Neuron (in vitro differentiated cells): ENCODE measurements at regions not wholly inside any gene's neighbourhood (a gene's known extent, or its start where the extent isn't known, plus 50 kb on each side); places are given as distances from the start of the nearest gene placed in this dataset.

Experiments used
- H2AFZ ChIP-seq: one replicate; pipeline ENCODE4 v1.6.1; 2013; ENCODE audit warnings: low read depth, mild to moderate bottlenecking, inconsistent platforms, low read length, moderate library complexity
- H3K27me3 ChIP-seq: one replicate; pipeline ENCODE4 v1.6.1; 2013; ENCODE audit warnings: low read length; ENCODE audit not compliant: insufficient read depth
- H3K36me3 ChIP-seq: one replicate; pipeline ENCODE4 v1.6.1; 2013; ENCODE audit warnings: low read length; ENCODE audit not compliant: insufficient read depth
- H3K4me1 ChIP-seq: one replicate; pipeline ENCODE4 v1.6.1; 2013; ENCODE audit warnings: low read length; ENCODE audit not compliant: insufficient read depth
- H3K4me3 ChIP-seq: 2 replicates; pipeline ENCODE4 v1.5.1; 2013; ENCODE audit warnings: mild to moderate bottlenecking, low read length, moderate library complexity
- H3K9me3 ChIP-seq: one replicate; pipeline ENCODE4 v1.6.1; 2013; ENCODE audit warnings: low read length

DNA sequence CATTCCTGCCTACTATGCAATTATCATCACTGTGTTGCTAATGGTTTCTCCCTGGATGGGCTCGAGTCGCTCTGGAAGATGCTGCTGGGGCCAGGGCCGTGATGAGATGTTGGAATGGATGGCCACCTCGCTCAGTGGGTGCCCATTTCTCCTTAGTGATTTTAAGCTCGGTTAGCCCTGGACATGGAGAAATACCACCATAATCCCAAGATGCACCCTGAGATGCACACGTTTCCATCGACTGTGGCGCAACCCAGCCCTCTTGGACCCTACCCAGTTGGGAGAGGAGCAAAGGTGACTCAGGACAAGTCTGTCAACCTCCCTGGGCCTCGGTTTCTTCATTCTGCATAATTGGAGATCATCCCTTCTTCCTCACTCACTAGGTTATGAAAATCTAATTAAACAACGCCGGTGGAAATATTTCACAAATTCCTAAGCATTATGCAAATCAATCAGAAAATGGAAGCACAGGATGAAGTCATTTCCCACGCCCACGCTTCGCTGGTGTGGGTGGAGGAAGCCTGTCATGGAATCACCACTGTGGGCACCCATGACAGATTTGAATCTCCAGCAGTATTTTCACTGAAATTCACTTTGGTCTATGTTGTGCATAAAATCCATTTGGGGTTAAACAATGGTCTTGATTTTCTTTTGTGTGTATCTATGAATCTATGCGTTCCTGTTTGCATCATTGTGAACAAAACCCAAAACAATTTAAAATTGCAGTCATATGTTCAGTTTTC is 195.2 kb downstream of the AXIN2 start:
- peaks cover 2% of the 10 kb centered on the region for H3K9me3 ChIP-seq
- H2AFZ ChIP-seq, result no peak overlapping the region
- no peaks in the 10 kb centered on the region for H3K27me3 ChIP-seq
- no peak overlapping the region for H3K4me3 ChIP-seq
- H3K36me3 ChIP-seq, result no peaks in the 10 kb centered on the region
- peaks cover 14% of the 10 kb centered on the region for H3K4me1 ChIP-seq

GRCh38 chr17:65365169-65365568 is 196.3 kb downstream of the AXIN2 start:
- no peaks in the 10 kb centered on the region for H3K36me3 ChIP-seq
- H3K4me1 ChIP-seq, result peaks cover 14% of the 10 kb centered on the region
- H3K27me3 ChIP-seq, result no peaks in the 10 kb centered on the region
- H3K9me3 ChIP-seq, result peaks cover 2% of the 10 kb centered on the region
- no peak overlapping the region for H2AFZ ChIP-seq
- H3K4me3 ChIP-seq, result peak overlapping the region; percentile 2

DNA sequence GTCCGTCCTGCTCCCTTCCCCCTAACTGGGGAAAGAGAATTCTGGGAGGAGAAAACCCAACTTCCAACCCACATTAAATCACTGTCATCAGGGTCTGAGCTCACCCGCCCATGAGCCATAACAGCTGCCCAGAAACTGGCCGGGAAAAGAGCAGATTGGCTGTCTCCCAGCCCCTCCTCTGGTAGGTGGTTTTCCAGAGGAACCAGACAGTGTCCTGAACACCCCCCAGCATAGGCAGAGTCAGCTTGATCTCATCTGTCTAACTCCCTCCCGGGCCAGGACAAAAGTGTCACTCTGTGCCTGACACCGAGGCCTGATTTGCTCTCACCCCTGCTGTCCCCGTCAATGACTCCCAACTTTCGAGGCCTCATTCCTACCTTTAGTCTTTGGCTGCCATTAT is 197.0 kb downstream of the AXIN2 start:
- H3K27me3 ChIP-seq, result no peaks in the 10 kb centered on the region
- H3K9me3 ChIP-seq, result peaks cover 2% of the 10 kb centered on the region
- no peak overlapping the region for H3K4me3 ChIP-seq
- H2AFZ ChIP-seq, result no peak overlapping the region
- H3K4me1 ChIP-seq, result peaks cover 14% of the 10 kb centered on the region
- no peaks in the 10 kb centered on the region for H3K36me3 ChIP-seq

- H3K9me3 ChIP-seq, result peaks cover 2% of the 10 kb centered on the region
- no peak overlapping the region for H2AFZ ChIP-seq
- peaks cover 11% of the 10 kb centered on the region for H3K4me1 ChIP-seq
- H3K36me3 ChIP-seq, result no peaks in the 10 kb centered on the region
- no peak overlapping the region for H3K4me3 ChIP-seq
- no peaks in the 10 kb centered on the region for H3K27me3 ChIP-seq
Measured at GRCh38 chr17:65362826-65363225, 198.6 kb downstream of the AXIN2 start.

DNA sequence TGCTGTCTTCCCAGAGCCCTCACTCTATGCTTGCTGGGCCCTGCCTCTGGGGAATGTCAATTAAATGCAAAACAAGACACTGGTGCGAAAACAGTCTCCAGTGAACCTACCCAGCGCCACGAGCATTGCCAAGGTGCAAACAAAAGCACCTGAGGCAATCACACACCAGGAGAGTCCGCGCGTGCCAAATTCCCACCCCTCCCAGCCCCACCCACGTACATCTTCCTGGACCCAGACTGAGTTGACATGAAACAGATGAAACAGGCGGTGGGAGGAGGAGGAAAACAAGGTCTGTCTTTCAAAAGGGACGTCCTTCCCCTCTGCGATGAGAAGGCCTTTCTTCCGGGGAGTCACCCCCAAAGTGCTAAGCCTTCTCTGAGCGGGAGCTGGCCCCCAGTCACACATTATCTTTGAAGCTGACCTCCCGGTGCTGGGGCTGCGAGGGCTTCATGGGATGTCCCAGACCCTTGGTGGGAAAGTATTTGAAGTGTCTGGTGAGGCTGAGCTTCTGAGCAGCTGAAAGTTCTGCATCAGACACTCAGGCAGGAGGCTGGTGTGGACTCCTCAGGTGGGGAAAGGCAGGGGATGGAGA is 200.4 kb downstream of the AXIN2 start:
- Histone ChIP-seq H3K4me1 (peaks cover 11% of the 10 kb centered on the region), H3K9me3 (no peaks in the 10 kb centered on the region), H3K36me3 (no peaks in the 10 kb centered on the region), H2AFZ (no peak overlapping the region), H3K27me3 (no peaks in the 10 kb centered on the region), H3K4me3 (no peak overlapping the region)

DNA sequence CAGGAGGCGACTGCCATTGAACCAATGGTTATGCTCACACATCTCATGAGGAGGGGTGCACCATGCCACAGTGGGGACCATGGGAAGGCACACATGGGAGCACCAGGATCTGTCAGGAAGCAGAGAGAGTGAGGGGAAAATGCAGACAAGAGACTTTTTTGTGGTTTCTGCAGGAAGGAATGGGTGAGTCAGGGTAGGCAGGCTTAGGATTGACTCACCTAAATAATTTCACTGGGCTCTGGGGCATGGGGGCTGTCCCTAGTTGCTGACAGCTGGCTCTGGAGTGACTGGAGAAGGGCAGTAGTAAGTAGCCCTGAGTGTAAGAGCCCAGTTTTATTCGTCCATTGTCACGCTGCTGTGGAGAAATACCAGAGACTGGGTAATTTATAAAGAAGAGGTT is 202.4 kb downstream of the AXIN2 start:
- no peak overlapping the region for H3K4me3 ChIP-seq
- no peak overlapping the region for H2AFZ ChIP-seq
- H3K36me3 ChIP-seq, result no peaks in the 10 kb centered on the region
- no peaks in the 10 kb centered on the region for H3K9me3 ChIP-seq
- H3K4me1 ChIP-seq, result no peaks in the 10 kb centered on the region
- no peaks in the 10 kb centered on the region for H3K27me3 ChIP-seq

GRCh38 chr17:65356536-65356935 is 204.9 kb downstream of the AXIN2 start:
- Histone ChIP-seq H3K27me3 (no peaks in the 10 kb centered on the region), H3K9me3 (no peaks in the 10 kb centered on the region), H2AFZ (no peak overlapping the region), H3K36me3 (no peaks in the 10 kb centered on the region), H3K4me1 (no peaks in the 10 kb centered on the region), H3K4me3 (no peak overlapping the region)

DNA sequence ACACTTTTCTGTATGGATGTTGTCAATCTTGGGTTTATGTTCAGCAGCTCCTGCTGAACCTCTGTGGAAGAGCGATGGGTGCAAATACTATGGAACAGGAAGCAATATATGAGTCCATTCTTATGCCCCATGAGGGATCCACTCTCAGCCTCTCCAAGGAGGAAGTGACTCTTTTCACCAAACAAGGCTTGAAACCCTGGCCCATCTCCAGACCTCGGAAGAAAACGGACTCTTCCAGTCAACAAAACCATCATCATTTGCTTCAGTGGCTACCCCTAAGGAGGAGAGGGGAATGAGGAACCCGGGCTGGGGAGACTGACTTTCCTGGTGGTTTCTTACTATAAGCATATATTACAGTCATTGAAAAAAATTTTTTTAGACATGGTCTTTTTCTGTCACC is 206.2 kb downstream of the AXIN2 start:
- no peaks in the 10 kb centered on the region for H3K9me3 ChIP-seq
- no peak overlapping the region for H2AFZ ChIP-seq
- no peaks in the 10 kb centered on the region for H3K36me3 ChIP-seq
- H3K4me3 ChIP-seq, result no peak overlapping the region
- no peaks in the 10 kb centered on the region for H3K27me3 ChIP-seq
- H3K4me1 ChIP-seq, result no peaks in the 10 kb centered on the region

GRCh38 chr17:65349916-65350315 is 211.5 kb downstream of the AXIN2 start:
- peaks cover 7% of the 10 kb centered on the region for H3K4me1 ChIP-seq
- no peaks in the 10 kb centered on the region for H3K36me3 ChIP-seq
- no peak overlapping the region for H3K4me3 ChIP-seq
- no peaks in the 10 kb centered on the region for H3K27me3 ChIP-seq
- H3K9me3 ChIP-seq, result no peaks in the 10 kb centered on the region
- no peak overlapping the region for H2AFZ ChIP-seq

DNA sequence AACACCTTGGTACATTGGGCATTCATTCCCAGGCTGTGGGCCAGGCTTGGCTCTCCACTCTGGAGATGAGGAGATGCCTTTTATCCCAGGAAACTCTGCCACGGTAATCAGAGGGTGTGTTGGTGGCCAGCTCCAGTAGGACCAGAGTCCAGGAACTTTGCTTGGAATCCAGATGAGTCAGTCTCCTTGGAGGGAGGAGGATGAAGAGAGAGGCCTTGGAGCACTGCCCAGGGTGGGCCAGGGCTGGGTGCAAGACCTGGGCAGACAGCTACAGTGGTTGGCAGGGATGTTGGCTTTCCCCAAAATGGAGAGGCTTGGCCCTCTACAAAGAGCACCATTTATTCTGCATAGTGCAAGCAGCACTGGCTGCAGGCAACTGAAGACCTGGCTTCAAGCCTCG is 209.0 kb downstream of the RGS9 start:
- H3K36me3 ChIP-seq, result no peaks in the 10 kb centered on the region
- H3K9me3 ChIP-seq, result no peaks in the 10 kb centered on the region
- no peaks in the 10 kb centered on the region for H3K27me3 ChIP-seq
- no peak overlapping the region for H2AFZ ChIP-seq
- peaks cover 7% of the 10 kb centered on the region for H3K4me1 ChIP-seq
- H3K4me3 ChIP-seq, result no peak overlapping the region

DNA sequence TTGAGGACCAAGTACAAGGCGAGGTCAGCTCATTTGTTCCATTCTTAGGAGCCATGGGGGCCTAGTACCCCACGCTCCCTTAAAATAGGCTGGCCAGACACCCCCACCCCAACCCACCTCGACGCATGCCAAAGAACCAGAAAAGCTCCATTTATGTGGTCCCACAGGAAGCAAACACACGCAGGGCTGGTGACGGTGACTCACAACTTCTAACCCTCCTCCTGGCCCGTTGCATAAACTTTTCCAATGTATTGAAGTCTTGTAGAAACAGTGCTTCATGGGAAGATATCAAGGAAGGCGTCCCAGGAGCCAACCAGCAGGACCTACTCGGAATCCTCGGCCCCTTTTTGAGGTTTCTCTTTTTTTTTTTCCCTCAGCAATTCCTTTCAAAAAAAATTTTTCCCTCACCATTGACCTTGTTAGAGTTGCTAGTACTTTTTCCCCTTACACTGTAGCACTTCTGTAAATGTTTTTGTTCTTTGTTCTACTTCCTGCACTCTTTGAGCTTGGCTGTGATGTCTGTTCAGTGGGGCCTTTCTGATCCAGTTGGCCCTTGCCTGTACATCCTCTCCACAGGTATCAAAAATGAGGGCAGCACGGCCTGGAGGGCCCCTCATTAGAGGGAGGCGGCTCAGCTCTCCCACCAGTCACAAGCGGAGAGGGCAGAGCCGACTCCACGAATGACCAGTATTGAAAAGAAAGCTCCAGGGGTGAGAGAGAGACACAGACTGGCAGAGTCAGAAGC is 208.3 kb downstream of the RGS9 start:
- H3K9me3 ChIP-seq, result no peaks in the 10 kb centered on the region
- H3K4me1 ChIP-seq, result peaks cover 7% of the 10 kb centered on the region
- H3K4me3 ChIP-seq, result no peak overlapping the region

DNA sequence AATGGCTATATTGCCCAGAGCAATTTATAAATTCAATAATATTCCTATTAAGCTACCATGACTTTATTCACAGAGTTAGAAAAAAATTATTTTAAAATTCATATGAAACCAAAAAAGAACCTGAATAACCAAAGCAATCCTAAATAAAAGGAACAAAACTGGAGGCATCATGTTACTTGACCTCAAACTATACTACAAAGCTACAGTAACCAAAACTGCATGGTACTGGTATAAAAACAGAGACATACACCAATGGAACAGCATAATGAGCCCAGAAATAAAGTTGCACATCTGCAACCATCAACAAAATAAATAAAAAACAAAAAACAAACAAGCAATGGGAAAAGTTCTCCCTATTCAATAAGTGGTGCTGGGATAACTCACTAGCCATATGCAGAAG is 203.2 kb downstream of the RGS9 start:
- H2AFZ ChIP-seq, result no peak overlapping the region

More for the DNA sequence above, 208.3 kb downstream of the RGS9 start:
- H3K27me3 ChIP-seq, result no peaks in the 10 kb centered on the region
- H3K36me3 ChIP-seq, result no peaks in the 10 kb centered on the region
- H2AFZ ChIP-seq, result peak overlapping the region; percentile 60

DNA sequence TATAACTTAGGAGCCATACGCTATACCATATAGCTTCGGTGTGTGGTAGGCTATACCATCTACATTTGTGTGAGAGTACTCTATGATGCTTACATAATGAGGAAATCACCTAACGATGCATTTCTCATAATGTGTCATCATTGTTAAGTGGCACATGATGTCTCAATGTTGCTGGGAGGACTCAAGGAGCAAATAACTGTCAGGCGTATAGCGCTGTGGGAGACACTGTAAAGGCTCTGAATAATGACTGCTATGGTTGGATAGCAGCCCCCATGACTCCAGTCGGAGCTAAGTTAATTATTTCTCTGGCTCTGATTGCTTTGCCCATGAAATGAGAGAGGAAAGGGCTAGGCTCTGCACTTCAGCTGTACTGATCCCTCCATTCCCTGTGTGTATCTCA is 197.2 kb downstream of the RGS9 start:
- no peaks in the 10 kb centered on the region for H3K27me3 ChIP-seq
- H3K36me3 ChIP-seq, result no peaks in the 10 kb centered on the region
- H3K4me1 ChIP-seq, result no peaks in the 10 kb centered on the region
- H2AFZ ChIP-seq, result no peak overlapping the region
- no peaks in the 10 kb centered on the region for H3K9me3 ChIP-seq
- no peak overlapping the region for H3K4me3 ChIP-seq

More for the DNA sequence above, 203.2 kb downstream of the RGS9 start:
- no peak overlapping the region for H3K4me3 ChIP-seq
- no peaks in the 10 kb centered on the region for H3K36me3 ChIP-seq
- peaks cover 3% of the 10 kb centered on the region for H3K4me1 ChIP-seq
- H3K9me3 ChIP-seq, result no peaks in the 10 kb centered on the region
- no peaks in the 10 kb centered on the region for H3K27me3 ChIP-seq
